Liver (tissue), 8 donors: ENCODE measurements at regions not wholly inside any gene's neighbourhood (a gene's known extent, or its start where the extent isn't known, plus 50 kb on each side); places are given as distances from the start of the nearest gene placed in this dataset.

ENCODE experiments used
- DNase-seq: peaks from one replicate; pipeline ENCODE4 v3.0.0-alpha.2; 2017; ENCODE audit warnings: low spot score
- H3K27ac ChIP-seq, 2 donors: one replicate each; pipeline ENCODE4 v1.7.0; 2013; ENCODE audit warnings: inconsistent platforms in 2 of 2, low read length in 2 of 2, control low read depth in 1 of 2, low read depth in 1 of 2, mild to moderate bottlenecking in 1 of 2
- H3K27me3 ChIP-seq, 4 donors: one replicate each; pipeline versions ENCODE4 v1.6.1 to v1.7.0; 2013; ENCODE audit warnings: low read length in 3 of 4, inconsistent platforms in 1 of 4, mild to moderate bottlenecking in 1 of 4, moderate library complexity in 1 of 4; ENCODE audit not compliant: control insufficient read depth in 4 of 4, insufficient read depth in 4 of 4
- H3K36me3 ChIP-seq, 4 donors: one replicate each; pipeline versions ENCODE4 v1.6.1 to v1.7.0; 2013; ENCODE audit warnings: low read length in 3 of 4, mild to moderate bottlenecking in 3 of 4, low read depth in 1 of 4, moderate library complexity in 1 of 4; ENCODE audit not compliant: control insufficient read depth in 4 of 4, insufficient read depth in 3 of 4
- H3K4me1 ChIP-seq, 4 donors: one replicate each; pipeline versions ENCODE4 v1.6.1 to v1.7.0; 2013; ENCODE audit warnings: low read length in 3 of 4, mild to moderate bottlenecking in 3 of 4, moderate library complexity in 1 of 4; ENCODE audit not compliant: control insufficient read depth in 4 of 4, insufficient read depth in 4 of 4
- H3K4me3 ChIP-seq, 3 donors: one replicate each; pipeline versions ENCODE4 v1.6.1 to v1.7.0; 2013; ENCODE audit warnings: low read length in 3 of 3, control low read depth in 1 of 3, low read depth in 1 of 3, mild to moderate bottlenecking in 1 of 3
- H3K9ac ChIP-seq, 2 donors: one replicate each; pipeline ENCODE4 v1.7.0; 2013; ENCODE audit warnings: low read length in 2 of 2, mild to moderate bottlenecking in 2 of 2, moderate library complexity in 2 of 2, control low read depth in 1 of 2, low read depth in 1 of 2
- H3K9me3 ChIP-seq, 4 donors: one replicate each; pipeline versions ENCODE4 v1.6.1 to v1.7.0; 2013; ENCODE audit warnings: low read length in 3 of 4; ENCODE audit not compliant: control insufficient read depth in 4 of 4
- ATF3 ChIP-seq: IDR thresholded peaks from 2 replicates; pipeline ENCODE4 v1.6.1; 2016; ENCODE audit warnings: antibody characterized with exemption
- CTCF ChIP-seq: fragments of 150-350 bp; IDR thresholded peaks from 2 replicates; pipeline ENCODE4 v1.5.1; 2017; ENCODE audit warnings: improper control_type of control experiment, low read depth, low read length; ENCODE audit not compliant: missing input control
- EGR1 ChIP-seq, 2 donors: IDR thresholded peaks; 2 replicates each; pipeline ENCODE4 v1.6.1; 2016 to 2018; ENCODE audit warnings: antibody characterized with exemption in 2 of 2, low read depth in 2 of 2
- FOXA1 ChIP-seq: IDR thresholded peaks from 2 replicates; pipeline ENCODE4 v1.6.1; 2016; ENCODE audit warnings: antibody characterized with exemption
- FOXA2 ChIP-seq: IDR thresholded peaks from 2 replicates; pipeline ENCODE4 v1.6.1; 2016; ENCODE audit warnings: antibody characterized with exemption
- GABPA ChIP-seq, 2 donors: IDR thresholded peaks in 1 of 2; conservative IDR thresholded peaks in 1 of 2; 2 replicates each; pipeline ENCODE4 v1.6.1; 2016; ENCODE audit warnings: antibody characterized with exemption in 2 of 2, mild to moderate bottlenecking in 1 of 2, moderate library complexity in 1 of 2
- HNF4A ChIP-seq, 2 donors: conservative IDR thresholded peaks; 2 replicates each; pipeline ENCODE4 v1.6.1; 2016; ENCODE audit warnings: antibody characterized with exemption in 2 of 2, mild to moderate bottlenecking in 2 of 2
- HNF4G ChIP-seq: IDR thresholded peaks from 2 replicates; pipeline ENCODE4 v1.6.1; 2016; ENCODE audit warnings: antibody characterized with exemption
- JUND ChIP-seq, 2 donors: IDR thresholded peaks; 2 replicates each; pipeline ENCODE4 v1.6.1; 2016; ENCODE audit warnings: antibody characterized with exemption in 2 of 2
- MAX ChIP-seq: IDR thresholded peaks from 2 replicates; pipeline ENCODE4 v1.6.1; 2016; ENCODE audit warnings: antibody characterized with exemption
- NR2F2 ChIP-seq: IDR thresholded peaks from 2 replicates; pipeline ENCODE4 v1.6.1; 2016; ENCODE audit warnings: antibody characterized with exemption
- RAD21 ChIP-seq, 2 donors: IDR thresholded peaks; 2 replicates each; pipeline ENCODE4 v1.6.1; 2016; ENCODE audit warnings: antibody characterized with exemption in 2 of 2, mild to moderate bottlenecking in 2 of 2
- REST ChIP-seq: IDR thresholded peaks from 2 replicates; pipeline ENCODE4 v1.6.1; 2016; ENCODE audit warnings: antibody characterized with exemption, mild to moderate bottlenecking
- RXRA ChIP-seq, 2 donors: IDR thresholded peaks; 2 replicates each; pipeline ENCODE4 v1.6.1; 2017 to 2018; ENCODE audit warnings: antibody characterized with exemption in 2 of 2, mild to moderate bottlenecking in 1 of 2
- TAF1 ChIP-seq: conservative IDR thresholded peaks from 2 replicates; pipeline ENCODE4 v1.6.1; 2016; ENCODE audit warnings: antibody characterized with exemption, mild to moderate bottlenecking
- YY1 ChIP-seq: IDR thresholded peaks from 2 replicates; pipeline ENCODE4 v1.6.1; 2016; ENCODE audit warnings: antibody characterized with exemption, mild to moderate bottlenecking
- ZBTB33 ChIP-seq: IDR thresholded peaks from 2 replicates; pipeline ENCODE4 v1.6.1; 2016; ENCODE audit warnings: antibody characterized with exemption
- WGBS: extraction: QIAGEN DNeasy Blood & Tissue Kit; methylation state at CpG from one replicate; pipeline ENCODE4 v1.1.7; 2013; 5-methylcytosine and 5-hydroxymethylcytosine counted together
- donor health status: healthy.
- donor health status: healthy.
- donor health status: healthy.
- donor health status: healthy.
- donor health status: healthy.

GRCh38 chr4:20095805-20096541 is 155.7 kb upstream of the SLIT2 start:
- Histone ChIP-seq H3K4me1 (no peaks in the 10 kb centered on the region), H3K36me3 (no peaks in the 10 kb centered on the region), H3K9me3 (no peaks in the 10 kb centered on the region), H3K27me3 (no peaks in the 10 kb centered on the region), H3K27ac (no peak overlapping the region), H3K4me3 (no peak overlapping the region), H3K9ac (no peak overlapping the region)
- DNase-seq = no peak
- WGBS = 68% methylated on average over 4 of the region's 4 CpGs
- TF ChIP-seq JUND (IDR thresholded peaks at IDR 0.05) = no peak
- no peak for TF ChIP-seq HNF4G
- no peak for TF ChIP-seq GABPA (IDR thresholded peaks at IDR 0.05 in 1 of 2, conservative IDR thresholded peaks at IDR 0.05 in 1 of 2)
- no peak for TF ChIP-seq EGR1 (IDR thresholded peaks at IDR 0.05; ENCODE audit: low read depth in 2 of 2)
- TF ChIP-seq REST = no peak
- TF ChIP-seq ZBTB33 = no peak
- TF ChIP-seq TAF1 = no peak
- TF ChIP-seq RAD21 (IDR thresholded peaks at IDR 0.05) = no peak
- TF ChIP-seq FOXA1 = no peak
- TF ChIP-seq NR2F2 = no peak
- no peak for TF ChIP-seq YY1
- no peak for TF ChIP-seq MAX
- TF ChIP-seq HNF4A (conservative IDR thresholded peaks at IDR 0.05) = no peak
- TF ChIP-seq ATF3 = no peak
- no peak for TF ChIP-seq CTCF
- TF ChIP-seq FOXA2 = no peak
- TF ChIP-seq RXRA (IDR thresholded peaks at IDR 0.05) = no peak
